ENCODE measurements at regions not wholly inside any gene's neighbourhood (a gene's known extent, or its start where the extent isn't known, plus 50 kb on each side); places are given as distances from the start of the nearest gene placed in this dataset.

DNA sequence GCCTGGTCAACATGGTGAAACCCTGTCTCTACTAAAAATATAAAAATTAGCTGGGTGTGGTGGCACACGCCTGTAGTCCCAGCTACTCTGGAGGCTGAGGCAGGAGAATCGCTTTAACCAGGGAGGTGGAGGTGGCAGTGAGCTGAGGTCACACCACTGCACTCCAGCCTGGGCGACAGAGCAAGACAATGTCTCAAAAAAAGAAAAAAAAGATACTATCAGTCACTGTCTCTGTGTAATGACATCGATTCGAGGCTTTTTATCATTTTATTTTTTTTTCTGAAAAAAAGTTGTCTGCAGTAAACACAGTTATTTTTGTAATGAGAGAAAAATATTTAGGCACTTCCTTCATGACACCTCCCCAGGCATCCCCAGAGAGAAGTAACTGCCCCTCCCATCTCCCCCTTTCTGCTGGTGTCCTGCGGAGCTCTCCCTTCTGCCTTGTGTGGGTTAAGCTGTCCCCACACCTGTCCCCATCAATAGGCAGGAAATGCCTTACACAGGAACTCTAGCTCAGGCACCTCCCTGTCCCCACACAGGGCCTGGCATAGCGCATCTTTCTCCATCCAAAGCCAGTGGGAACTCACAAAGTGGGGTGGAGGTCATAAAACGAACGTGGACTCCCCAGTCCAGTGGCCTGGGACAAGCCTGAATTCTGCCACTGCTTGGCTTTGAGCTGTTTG, 132.0 kb downstream of the SYF2 start:
- no peak for DNase-seq

DNA sequence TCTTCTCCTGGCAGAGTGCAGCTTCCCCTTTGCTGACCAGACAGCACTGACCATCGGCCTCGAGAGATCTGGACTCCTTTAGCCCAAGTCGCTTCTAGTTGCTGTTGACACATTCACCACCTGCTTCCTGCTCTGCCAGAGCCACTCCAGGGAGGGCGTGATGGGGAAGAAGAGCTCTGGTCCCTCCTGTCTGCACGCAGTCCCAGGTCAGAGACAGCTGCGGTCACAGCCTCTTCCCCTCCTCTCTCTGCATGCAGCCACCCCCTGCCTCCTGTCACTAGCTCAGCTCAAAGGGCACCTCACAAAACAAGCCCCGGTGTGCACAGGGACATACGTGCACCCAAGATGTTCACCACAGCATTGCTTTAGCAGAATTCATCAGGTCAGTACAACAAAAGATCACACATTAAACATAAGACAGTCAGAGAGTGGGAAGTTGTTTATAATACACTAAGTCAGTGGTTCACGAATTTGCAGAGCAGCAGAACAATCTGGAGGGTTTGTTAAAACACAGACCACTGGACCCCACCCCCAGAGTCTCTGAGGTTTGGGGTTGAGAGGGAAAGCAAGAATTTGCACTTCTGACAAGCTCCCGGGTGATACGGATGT, 132.9 kb downstream of the SYF2 start:
- no peak for DNase-seq

DNA sequence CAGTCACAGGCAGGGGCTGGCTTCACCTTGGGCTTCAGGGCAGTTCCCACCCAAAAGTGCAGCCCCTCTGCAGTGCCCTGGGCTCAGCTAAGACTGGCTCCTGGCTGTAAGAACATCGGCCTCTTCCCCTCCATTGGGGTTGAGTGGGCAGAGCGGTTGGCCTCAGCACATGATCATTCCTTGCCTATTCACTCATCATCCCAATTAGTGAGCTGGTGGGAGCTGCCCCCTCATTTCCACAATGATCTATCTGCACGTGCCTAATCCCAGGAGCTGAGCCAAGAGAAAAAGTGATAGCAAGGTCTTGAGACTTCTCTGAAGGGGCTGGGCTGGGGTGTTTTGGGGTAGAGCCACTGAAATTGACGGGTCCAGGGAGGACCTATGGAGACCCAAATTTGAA, 133.6 kb downstream of the SYF2 start:
- DNase-seq, result no peak

GRCh38 chr1:25096307-25097150, 135.8 kb downstream of the SYF2 start:
- no peak for DNase-seq

DNA sequence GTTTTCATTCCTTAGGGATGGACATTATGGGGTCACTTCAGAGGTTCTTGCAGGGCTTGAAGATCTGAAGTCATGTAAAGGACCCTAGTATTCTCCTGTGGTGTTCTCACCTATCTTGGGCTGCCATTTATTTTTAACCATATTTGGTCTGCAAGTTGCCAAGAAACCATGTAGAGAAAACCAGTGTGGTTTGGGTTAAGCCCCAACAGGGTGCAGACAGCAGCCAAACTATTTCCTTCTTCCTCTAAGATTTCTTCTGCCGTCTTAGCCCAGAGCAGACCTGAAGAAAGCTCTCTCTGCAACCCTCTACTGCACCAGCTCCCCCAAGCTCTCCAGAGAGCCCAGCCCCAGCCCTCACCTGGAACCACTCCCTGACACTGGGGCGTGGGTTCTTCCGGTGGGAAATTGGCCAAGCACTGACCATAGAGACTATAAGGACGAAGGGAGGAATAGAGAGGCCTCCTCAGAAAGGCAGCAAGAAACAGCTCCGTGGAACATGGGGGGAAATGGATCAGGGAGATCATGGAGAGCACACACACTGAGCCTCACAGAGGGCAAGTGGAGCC, 136.6 kb downstream of the SYF2 start:
- DNase-seq, result no peak

DNA sequence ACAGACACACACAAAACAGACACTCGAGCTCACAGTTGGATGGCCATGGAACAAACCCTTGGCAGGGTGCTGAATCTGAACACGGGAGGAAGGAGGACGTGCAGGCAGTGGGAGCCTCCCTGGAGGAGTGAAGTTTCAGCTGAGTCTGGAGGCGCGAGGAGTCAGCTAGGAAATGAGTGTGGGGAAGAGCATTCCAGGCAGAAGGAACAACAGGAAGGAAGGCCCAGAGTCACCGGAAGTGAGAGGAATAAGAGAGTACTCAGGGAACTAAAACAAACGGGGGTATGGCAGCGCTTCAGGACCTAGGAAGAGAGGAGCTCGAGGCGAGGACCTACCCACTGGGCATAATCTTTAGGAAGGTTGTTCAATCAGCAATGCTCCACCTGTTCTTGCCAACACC, 137.3 kb downstream of the SYF2 start:
- no peak for DNase-seq

GRCh38 chr1:25094229-25094628, 138.1 kb downstream of the SYF2 start:
- no peak for DNase-seq

GRCh38 chr1:25091658-25092057, 140.6 kb downstream of the SYF2 start:
- DNase-seq, result no peak

DNA sequence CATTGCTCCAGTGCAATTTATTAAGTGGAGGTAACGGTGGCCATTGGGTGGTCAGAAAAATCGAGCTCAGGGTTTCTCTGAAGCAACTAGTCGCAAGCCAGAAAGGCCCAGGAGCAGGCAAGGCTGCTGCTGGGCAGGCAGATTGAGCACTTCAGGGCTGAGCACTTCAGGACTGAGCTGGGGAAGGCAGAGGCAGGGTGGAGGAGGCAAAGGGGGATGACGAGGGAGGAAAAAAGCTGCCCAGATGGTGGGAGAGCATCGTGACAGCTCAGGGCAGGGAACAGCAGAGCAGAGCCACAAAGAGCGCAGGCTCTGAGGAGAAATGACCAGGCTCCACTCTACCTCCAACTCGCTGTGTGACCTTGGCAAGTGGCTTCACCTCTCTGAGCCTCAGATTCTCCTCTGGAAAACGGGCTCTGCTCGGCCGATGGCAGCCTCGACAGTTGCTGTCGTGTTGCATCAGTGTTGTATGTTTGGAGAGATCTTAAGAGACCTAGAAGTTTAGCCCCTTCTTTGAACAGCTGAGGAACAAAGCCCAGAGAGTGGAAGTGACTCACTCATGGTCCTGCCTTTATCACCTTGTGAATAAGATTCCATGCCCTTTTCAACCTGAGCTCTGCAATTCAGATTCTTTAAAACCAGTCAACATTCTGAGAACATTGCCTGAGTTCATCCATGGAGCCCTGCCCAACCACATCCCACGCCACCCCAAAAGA, 141.4 kb downstream of the SYF2 start:
- DNase-seq, result no peak

DNA sequence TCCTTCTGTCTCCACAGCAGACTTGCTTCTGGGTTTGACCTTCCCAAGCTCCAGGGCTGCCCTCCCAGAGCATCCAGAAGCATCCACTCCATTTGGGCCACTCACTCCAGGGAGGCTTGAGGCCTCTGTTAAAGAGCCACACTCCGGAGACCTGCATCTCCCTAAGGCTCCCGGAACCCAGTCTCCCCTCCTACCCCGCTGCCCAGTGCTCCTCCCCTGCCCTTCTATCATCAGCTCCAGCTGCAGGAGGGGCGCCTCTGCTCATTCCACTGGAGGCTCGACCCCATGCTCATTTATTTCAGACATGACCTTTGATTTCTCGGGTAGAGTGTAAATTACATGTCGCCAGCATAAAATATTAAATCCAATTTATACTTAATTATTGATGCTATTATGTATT, 142.5 kb downstream of the SYF2 start:
- DNase-seq, result no peak

DNA sequence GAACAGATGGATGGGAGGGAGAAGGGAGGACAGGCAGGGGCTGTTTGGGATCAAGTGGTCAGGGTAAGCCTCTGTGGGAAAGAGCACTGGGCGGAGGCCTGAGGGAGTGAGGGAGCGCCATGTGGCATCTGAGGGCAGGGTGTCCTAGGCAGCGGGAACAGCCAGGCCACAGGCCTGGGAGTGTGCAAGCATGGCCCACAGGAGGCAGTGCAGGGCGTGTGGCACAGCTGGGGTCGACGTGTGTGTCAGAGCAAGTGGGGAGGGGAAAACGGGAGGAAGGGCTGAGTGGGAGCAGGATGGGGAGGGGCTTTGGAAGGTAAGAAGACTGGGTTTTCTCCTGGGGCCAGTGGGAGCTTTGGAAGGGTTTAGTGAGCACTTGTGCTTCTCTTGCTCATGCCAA, 143.4 kb downstream of the SYF2 start:
- DNase-seq, result no peak

- no peak for DNase-seq
Observed at GRCh38 chr1:25088180-25088701, 144.1 kb downstream of the SYF2 start.

DNA sequence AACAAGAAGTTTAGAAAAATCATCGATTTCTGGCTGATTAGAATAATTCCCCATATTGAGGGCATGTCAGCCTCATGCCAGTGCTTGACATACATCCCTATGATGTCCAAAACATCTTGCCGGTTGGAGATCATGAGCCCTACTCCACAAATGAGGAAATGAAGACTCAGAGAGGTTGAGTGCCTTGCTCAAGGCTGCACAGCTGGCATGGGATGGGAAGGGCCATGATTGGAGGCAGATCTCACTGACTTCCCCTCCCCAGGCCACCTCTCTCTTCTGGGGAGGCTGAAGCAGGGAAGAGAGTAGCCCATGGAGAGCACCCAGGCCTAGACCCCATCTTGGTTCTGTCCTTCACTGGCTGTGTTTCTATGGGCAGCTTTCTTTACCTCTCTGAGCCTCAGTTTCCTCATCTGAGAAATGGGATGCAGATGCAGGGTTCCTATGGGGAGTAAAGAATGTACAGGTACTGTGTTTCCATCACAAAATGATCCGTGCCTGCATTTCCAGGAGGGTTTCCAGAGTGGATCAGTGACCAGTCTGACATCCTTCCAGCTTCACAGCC, 145.7 kb downstream of the SYF2 start:
- DNase-seq, result no peak

DNA sequence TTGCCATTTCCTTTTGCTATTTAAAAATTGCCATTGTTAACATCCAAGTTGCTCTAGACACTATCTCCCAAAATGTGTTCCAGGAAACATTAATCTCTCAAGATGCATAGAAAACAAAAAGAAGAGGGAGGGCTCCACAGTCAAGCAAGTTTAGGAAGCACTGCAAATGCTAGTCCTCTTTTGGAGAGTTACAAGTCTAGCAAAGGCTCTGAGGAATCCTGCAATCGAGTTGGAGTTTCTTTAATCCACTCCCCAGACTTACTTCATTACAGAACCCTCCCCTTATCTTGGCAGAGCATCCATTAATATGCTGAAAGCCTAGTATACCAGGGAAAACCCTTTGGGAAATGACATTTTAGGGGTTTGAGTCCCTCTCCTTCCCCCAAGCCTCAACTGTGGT, 147.9 kb downstream of the SYF2 start:
- DNase-seq, result no peak

DNA sequence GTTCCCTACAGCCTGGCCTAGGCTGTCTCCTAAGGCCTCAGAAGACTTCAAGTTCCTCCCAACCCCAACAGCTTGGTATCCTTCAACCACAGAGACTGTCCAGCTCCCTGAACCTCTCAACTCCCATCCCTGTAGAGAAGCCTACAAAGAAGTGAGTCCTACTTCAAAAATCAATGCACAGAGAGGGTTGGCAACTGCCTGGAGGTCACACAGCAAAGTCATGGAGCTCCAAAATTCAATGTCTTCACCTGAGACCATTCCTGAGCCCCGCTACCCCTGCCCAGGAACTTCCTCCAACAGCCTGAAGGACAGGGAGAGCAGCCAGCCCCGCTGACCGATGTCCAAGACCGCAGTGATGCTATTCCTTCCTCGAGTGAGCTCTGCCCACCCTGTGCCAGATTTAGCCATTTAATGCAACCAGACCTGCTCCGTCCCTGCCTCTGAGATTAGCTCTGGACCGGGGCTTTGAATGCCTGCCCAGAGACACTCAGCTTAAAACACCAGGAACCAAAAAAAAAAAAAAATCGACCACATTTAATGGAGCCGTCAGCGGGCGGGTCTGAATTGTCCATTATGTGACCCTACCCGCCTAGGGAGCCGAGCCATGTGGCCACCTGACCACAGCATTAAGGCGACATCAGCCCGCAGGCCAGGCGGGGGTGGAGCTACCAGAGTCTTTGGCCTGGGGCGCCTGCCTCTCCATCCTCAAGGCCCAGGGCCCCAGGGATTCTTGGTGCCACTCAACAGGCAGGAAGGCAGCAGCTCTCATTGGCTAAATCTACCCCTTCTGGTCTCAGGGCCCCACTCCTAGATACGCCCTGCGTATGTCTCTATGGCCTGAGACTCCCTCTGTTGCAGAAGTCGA, 148.6 kb downstream of the SYF2 start:
- no peak for DNase-seq

DNA sequence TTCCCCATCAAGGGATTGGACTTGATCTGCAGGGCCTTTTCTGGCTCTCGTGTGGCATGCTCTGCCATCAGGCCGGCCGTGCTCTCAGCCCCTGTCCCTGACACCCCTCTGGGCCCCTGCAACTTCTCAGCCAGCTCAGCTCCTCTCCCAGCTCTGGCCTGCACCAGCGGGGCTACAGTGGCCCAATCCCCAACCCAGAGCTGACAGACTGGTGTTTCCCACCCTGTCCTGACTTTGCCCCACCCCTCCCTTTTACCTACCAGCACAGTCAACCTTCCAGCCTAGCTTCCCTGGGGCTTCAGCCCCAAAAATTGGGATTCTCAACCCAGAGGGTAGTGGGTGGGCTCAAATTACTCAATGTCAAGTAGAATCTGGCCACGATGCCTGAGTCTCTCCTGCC, 149.3 kb downstream of the SYF2 start:
- no peak for DNase-seq

- no peak for DNase-seq
Observed at GRCh38 chr1:25082216-25082899, 149.9 kb downstream of the SYF2 start.

DNA sequence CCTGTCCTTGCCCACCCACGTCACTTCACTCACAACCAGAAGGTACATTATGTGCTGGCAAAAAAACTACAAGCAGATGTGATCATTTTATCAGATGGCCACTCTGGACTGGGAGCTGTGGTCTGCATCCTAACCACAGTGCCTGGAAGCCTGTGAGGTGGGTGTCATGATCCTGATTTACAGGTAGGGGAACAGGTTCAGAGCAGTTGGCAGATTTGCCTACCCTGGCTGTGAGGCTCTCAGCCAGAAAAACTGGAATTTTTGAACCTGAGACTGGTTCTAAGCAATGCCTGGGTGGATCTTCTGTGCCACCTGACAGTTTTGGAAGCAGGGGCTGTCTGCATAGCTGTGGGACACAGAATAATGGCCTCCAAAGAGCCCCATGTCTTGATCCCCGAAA, 150.8 kb downstream of the SYF2 start:
- no peak for DNase-seq

DNA sequence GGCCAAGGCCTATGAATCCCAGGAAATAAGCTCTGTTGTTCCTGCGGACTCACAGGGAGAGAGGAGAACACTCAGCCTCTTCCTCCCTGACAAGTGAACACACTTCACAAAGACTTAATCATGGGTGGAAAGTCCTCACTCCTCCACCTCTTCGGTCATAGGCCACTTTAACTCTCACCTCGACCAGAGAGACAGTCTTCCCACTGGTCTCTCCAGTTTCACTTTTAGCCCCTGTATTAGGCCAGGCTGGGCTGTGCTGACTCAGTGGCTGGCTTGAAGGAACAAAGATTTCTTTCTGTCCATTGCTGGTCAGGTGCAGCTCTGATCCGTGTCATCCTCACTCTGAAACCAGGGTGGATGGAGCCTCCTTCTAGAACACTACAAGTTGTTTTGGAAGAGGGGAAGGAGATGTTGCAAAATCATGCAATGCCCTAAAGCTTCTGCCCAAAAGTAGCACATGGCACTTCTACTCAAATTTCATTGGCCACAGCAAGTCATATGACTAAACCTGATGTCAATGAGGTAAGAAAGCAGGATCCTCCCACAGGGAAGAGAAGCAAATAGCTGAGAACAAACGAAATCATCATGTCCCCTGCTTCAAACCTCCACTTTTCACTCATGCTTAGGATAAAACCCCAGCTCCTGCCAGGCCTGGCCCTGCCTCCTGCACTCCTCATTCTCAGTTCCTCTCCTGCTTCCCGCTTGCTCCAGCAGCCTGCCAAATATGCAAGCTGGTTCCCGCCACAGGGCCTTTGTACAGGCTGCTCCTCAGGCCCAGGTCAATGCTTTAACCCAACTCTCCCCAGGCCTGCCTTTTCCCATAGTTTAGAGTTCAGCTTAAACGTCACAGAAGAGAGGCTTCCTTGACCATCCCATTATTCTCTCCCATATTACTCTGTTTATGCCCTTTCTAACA, 150.5 kb upstream of the RUNX3 start:
- DNase-seq, result no peak

GRCh38 chr1:25079048-25079447, 149.0 kb upstream of the RUNX3 start:
- DNase-seq, result no peak

All from activated effector memory CD4-positive, alpha-beta T cell treated with Interleukin-2 at 50 U/mL for 16 hours (primary cell).